ENCODE measurements at regions not wholly inside any gene's neighbourhood (a gene's known extent, or its start where the extent isn't known, plus 50 kb on each side); places are given as distances from the start of the nearest gene placed in this dataset.

DNA sequence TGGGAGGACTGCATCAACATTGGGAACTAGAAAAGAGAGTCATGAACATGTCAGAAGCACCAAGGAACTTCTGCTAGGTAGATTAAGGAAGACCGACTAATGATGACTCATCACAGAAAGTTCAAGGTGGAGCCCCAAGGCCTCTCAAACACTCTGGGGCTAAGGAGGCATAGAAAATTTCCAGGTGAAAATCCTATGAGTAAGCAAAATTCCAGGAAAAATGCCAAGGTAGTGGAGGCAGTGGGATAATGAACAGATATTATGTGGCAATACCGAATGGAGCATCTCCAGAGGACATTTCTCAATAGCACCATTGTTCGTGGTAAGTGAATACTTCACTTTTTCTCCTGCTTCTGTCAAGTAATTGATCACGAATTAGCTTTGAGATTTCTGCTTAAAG is 336.5 kb downstream of the MZT1 start:
- H3K27me3 ChIP-seq (ENCODE audit: insufficient read depth in 3 of 3, low read length in 2 of 3), result no peaks in the 10 kb centered on the region
- ATAC-seq (no peak), DNase-seq (no peak)
- TF ChIP-seq, protein P1, sequence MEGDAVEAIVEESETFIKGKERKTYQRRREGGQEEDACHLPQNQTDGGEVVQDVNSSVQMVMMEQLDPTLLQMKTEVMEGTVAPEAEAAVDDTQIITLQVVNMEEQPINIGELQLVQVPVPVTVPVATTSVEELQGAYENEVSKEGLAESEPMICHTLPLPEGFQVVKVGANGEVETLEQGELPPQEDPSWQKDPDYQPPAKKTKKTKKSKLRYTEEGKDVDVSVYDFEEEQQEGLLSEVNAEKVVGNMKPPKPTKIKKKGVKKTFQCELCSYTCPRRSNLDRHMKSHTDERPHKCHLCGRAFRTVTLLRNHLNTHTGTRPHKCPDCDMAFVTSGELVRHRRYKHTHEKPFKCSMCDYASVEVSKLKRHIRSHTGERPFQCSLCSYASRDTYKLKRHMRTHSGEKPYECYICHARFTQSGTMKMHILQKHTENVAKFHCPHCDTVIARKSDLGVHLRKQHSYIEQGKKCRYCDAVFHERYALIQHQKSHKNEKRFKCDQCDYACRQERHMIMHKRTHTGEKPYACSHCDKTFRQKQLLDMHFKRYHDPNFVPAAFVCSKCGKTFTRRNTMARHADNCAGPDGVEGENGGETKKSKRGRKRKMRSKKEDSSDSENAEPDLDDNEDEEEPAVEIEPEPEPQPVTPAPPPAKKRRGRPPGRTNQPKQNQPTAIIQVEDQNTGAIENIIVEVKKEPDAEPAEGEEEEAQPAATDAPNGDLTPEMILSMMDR (IDR thresholded peaks at IDR 0.05), result no peak
- 87 to 89% (median 88%) methylated on average over 4 of the region's 4 CpGs for WGBS, 3 donors
- no peaks in the 10 kb centered on the region for H3K4me1 ChIP-seq
- no peak overlapping the region for H3K27ac ChIP-seq
- H3K4me3 ChIP-seq, result no peak overlapping the region
- H3K36me3 ChIP-seq (ENCODE audit: insufficient read depth in 1 of 2, low read depth in 1 of 2), result no peaks in the 10 kb centered on the region
- H3K9me3 ChIP-seq, result no peaks in the 10 kb centered on the region
- intact Hi-C loops (cut with DNase I), result no loop called here

DNA sequence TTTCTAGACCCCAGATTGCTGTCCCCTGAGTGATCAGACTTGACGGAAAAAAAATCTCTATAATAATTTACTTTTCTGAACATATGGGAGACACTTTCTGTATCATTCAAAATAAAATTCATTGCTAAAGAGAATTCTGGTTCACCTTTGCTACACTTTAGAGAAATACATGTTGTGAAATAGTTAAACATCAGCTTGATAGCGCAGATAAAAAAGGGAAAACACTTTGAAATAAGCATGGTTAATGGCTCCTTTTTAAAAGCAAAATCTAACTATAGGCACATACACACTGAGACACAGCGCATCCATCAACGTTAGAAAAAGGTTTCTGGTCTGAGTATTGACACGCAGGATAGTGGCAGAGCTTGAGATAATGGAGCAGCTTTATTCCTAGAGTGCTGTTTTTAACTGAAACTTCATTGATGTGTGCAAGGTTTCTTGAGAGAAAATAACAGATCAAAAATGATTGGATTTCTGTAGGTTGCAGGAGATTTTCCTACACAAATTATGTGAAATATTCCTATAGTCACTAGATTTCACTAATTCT is 341.2 kb downstream of the MZT1 start:
- ATAC-seq (no peak), DNase-seq (no peak)
- intact Hi-C loops (cut with DNase I), result no loop called here
- H3K27ac ChIP-seq, result no peak overlapping the region
- no peaks in the 10 kb centered on the region for H3K36me3 ChIP-seq (ENCODE audit: insufficient read depth in 1 of 2, low read depth in 1 of 2)
- no peaks in the 10 kb centered on the region for H3K4me1 ChIP-seq
- no peaks in the 10 kb centered on the region for H3K9me3 ChIP-seq
- TF ChIP-seq, protein P1 (IDR thresholded peaks at IDR 0.05), result no peak
- H3K27me3 ChIP-seq (ENCODE audit: insufficient read depth in 3 of 3, low read length in 2 of 3), result no peaks in the 10 kb centered on the region
- H3K4me3 ChIP-seq, result no peak overlapping the region
- WGBS, 3 donors, result 86 to 90% (median 88%) methylated on average over 5 of the region's 5 CpGs

DNA sequence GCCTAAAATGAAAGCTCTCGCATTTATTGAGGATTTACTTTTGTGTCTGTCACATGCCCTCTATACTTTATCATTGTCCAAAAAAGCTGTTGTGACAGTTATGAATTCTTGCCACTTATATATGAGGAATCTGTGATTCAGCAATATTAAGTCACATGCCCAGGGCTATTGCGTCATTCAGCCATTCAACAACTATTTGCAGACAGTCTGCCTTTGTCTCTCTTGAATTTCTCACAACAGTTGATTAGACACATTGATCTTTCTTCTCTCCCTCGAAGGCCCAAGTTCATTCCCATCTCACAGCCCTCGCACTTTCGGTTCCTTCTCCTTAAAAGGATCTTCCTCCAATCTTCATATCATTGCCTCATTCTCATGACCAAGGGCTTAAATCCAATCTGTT is 342.6 kb downstream of the MZT1 start:
- Histone ChIP-seq H3K4me3 (no peak overlapping the region), H3K9me3 (no peaks in the 10 kb centered on the region), H3K27me3 (ENCODE audit: insufficient read depth in 3 of 3, low read length in 2 of 3) (no peaks in the 10 kb centered on the region), H3K4me1 (no peaks in the 10 kb centered on the region), H3K36me3 (ENCODE audit: insufficient read depth in 1 of 2, low read depth in 1 of 2) (no peaks in the 10 kb centered on the region), H3K27ac (no peak overlapping the region)
- TF ChIP-seq, protein P1 (IDR thresholded peaks at IDR 0.05), result no peak
- ATAC-seq, result no peak
- WGBS, 3 donors, result 91 to 96% (median 91%) methylated on average over 5 of the region's 5 CpGs
- DNase-seq, result no peak
- intact Hi-C loops (cut with DNase I), result no loop called here

DNA sequence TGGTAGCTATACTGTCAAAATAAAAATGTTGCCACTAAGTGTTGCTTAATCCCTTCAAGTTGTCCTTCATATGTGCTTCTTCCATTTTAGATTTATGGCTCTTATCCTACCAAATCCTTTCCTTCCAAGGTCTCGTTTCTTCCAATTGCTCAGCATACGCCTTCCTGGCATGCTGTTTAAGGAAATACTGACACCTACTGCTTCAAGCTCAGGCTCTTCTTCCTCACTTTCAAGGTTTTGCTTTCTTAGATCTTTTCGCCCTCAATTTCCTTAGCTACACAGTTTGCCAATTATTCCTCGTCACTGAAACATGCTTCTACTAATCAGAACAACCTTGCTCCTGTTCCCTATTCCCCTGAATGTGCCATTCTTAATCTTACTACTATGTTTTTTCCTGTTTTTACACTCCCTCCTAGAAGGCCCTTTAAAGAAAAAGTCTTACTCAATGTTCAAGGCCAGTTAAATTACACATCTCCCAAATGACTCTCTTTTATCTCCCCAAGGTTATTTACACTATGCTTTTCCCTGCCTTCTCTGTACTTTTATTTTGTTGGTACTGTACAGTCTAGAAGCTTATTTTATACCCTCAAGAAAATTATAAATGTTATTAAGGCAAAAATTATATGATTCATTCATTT is 343.1 kb downstream of the MZT1 start:
- intact Hi-C loops (cut with DNase I), result no loop called here

More for the DNA sequence above, 343.1 kb downstream of the MZT1 start:
- Histone ChIP-seq H3K27me3 (ENCODE audit: insufficient read depth in 3 of 3, low read length in 2 of 3) (no peaks in the 10 kb centered on the region), H3K4me3 (no peak overlapping the region), H3K27ac (no peak overlapping the region), H3K9me3 (no peaks in the 10 kb centered on the region), H3K4me1 (no peaks in the 10 kb centered on the region), H3K36me3 (ENCODE audit: insufficient read depth in 1 of 2, low read depth in 1 of 2) (no peaks in the 10 kb centered on the region)
- TF ChIP-seq, protein P1 (IDR thresholded peaks at IDR 0.05), result no peak
- WGBS, 3 donors, result 51 to 53% (median 53%) methylated on average over 4 of the region's 4 CpGs
- DNase-seq (no peak), ATAC-seq (no peak)

Measured in psoas muscle (tissue), 7 donors.